ENCODE measurements at regions not wholly inside any gene's neighbourhood (a gene's known extent, or its start where the extent isn't known, plus 50 kb on each side); places are given as distances from the start of the nearest gene placed in this dataset.

GRCh38 chr2:64750817-64751285 is 97.1 kb upstream of the SERTAD2 start (continued):
- TF ChIP-seq HBP1 (CRISPR knock-in tag; IDR thresholded peaks at IDR 0.05; ENCODE audit: low read depth) (no peak), ZIK1 (CRISPR knock-in tag; IDR thresholded peaks at IDR 0.05; ENCODE audit: borderline replicate concordance, low read depth) (no peak), ZNF44 (CRISPR knock-in tag; IDR thresholded peaks at IDR 0.05) (no peak), MXI1 (IDR thresholded peaks at IDR 0.05; ENCODE audit: borderline replicate concordance, low read depth, low read length) (peak; percentile 49; the same call in 1 of the 3 replicates), HDAC6 (IDR thresholded peaks at IDR 0.05; ENCODE audit: low read depth, low read length) (no peak), HNRNPLL (IDR thresholded peaks at IDR 0.05; ENCODE audit: low read depth, low read length, poor library complexity, severe bottlenecking) (no peak), ZNF543 (CRISPR knock-in tag; IDR thresholded peaks at IDR 0.05) (no peak), ZNF737 (CRISPR knock-in tag; IDR thresholded peaks at IDR 0.05; ENCODE audit: borderline replicate concordance) (no peak), PAWR (CRISPR knock-in tag; IDR thresholded peaks at IDR 0.05; ENCODE audit: borderline replicate concordance) (no peak), TRIM22 (IDR thresholded peaks at IDR 0.05) (no peak), HOXA3 (CRISPR knock-in tag; IDR thresholded peaks at IDR 0.05) (peak; percentile 27; the same call in 1 of the 2 replicates), RFXANK (CRISPR knock-in tag; IDR thresholded peaks at IDR 0.05) (no peak), ZNF572 (CRISPR knock-in tag; IDR thresholded peaks at IDR 0.05) (no peak), ZNF749 (CRISPR knock-in tag; IDR thresholded peaks at IDR 0.05; ENCODE audit: borderline replicate concordance) (no peak), ZSCAN5A (CRISPR knock-in tag; IDR thresholded peaks at IDR 0.05; ENCODE audit: borderline replicate concordance) (0 out of 2 replicates have a peak, but pooled peaks have one; percentile 59), CSRNP2 (CRISPR knock-in tag; conservative IDR thresholded peaks at IDR 0.05; ENCODE audit: low read depth) (no peak), GATAD2A (CRISPR knock-in tag; IDR thresholded peaks at IDR 0.05) (peak; percentile 20; the same call in 1 of the 2 replicates), SRY (CRISPR knock-in tag; IDR thresholded peaks at IDR 0.05) (no peak), AKNA (CRISPR knock-in tag; IDR thresholded peaks at IDR 0.05; ENCODE audit: borderline replicate concordance) (no peak), DPF2 (CRISPR knock-in tag; IDR thresholded peaks at IDR 0.05; ENCODE audit: borderline replicate concordance, low read depth) (no peak), ZNF12 (CRISPR knock-in tag; IDR thresholded peaks at IDR 0.05) (no peak)

Measured in HepG2 (cell line).